ENCODE measurements at regions not wholly inside any gene's neighbourhood (a gene's known extent, or its start where the extent isn't known, plus 50 kb on each side); places are given as distances from the start of the nearest gene placed in this dataset.

GRCh38 chr15:38726187-38726586 is 161.6 kb upstream of the RASGRP1 start:
- no peaks in the 10 kb centered on the region for H3K36me3 ChIP-seq
- H3K27ac ChIP-seq = no peak overlapping the region
- DNase-seq (ENCODE audit: extremely low spot score in 2 of 2) = no peak
- H3K9me3 ChIP-seq = no peaks in the 10 kb centered on the region
- no peak overlapping the region for H3K4me3 ChIP-seq
- intact Hi-C loops (cut with DNase I) = no loop called here
- no peak for TF ChIP-seq POLR2A (IDR thresholded peaks at IDR 0.05)
- no peak for TF ChIP-seq CTCF (IDR thresholded peaks at IDR 0.05)
- TF ChIP-seq POLR2AphosphoS5 (IDR thresholded peaks at IDR 0.05; ENCODE audit: insufficient read depth in 1 of 2, low read depth in 1 of 2) = no peak
- no peaks in the 10 kb centered on the region for H3K4me1 ChIP-seq
- H3K27me3 ChIP-seq = no peaks in the 10 kb centered on the region

GRCh38 chr15:38733331-38733730 is 168.7 kb upstream of the RASGRP1 start:
- no peak for TF ChIP-seq POLR2AphosphoS5 (IDR thresholded peaks at IDR 0.05; ENCODE audit: insufficient read depth in 1 of 2, low read depth in 1 of 2)
- no peak for TF ChIP-seq POLR2A (IDR thresholded peaks at IDR 0.05)
- no peak for TF ChIP-seq CTCF (IDR thresholded peaks at IDR 0.05)
- Histone ChIP-seq H3K9me3 (no peaks in the 10 kb centered on the region), H3K27me3 (no peaks in the 10 kb centered on the region), H3K36me3 (no peaks in the 10 kb centered on the region), H3K4me3 (no peak overlapping the region), H3K4me1 (no peaks in the 10 kb centered on the region), H3K27ac (no peak overlapping the region)
- intact Hi-C loops (cut with DNase I) = no loop called here
- no peak for DNase-seq (ENCODE audit: extremely low spot score in 2 of 2)

GRCh38 chr15:38740206-38740605 is 175.6 kb upstream of the RASGRP1 start:
- no peak for DNase-seq (ENCODE audit: extremely low spot score in 2 of 2)
- TF ChIP-seq POLR2AphosphoS5 (IDR thresholded peaks at IDR 0.05; ENCODE audit: insufficient read depth in 1 of 2, low read depth in 1 of 2) (no peak), POLR2A (IDR thresholded peaks at IDR 0.05) (no peak), CTCF (IDR thresholded peaks at IDR 0.05) (no peak)
- no peaks in the 10 kb centered on the region for H3K9me3 ChIP-seq
- intact Hi-C loops (cut with DNase I) = no loop called here
- H3K4me1 ChIP-seq = no peaks in the 10 kb centered on the region
- H3K4me3 ChIP-seq = no peak overlapping the region
- no peak overlapping the region for H3K27ac ChIP-seq
- H3K36me3 ChIP-seq = no peaks in the 10 kb centered on the region
- no peaks in the 10 kb centered on the region for H3K27me3 ChIP-seq

- no peaks in the 10 kb centered on the region for H3K4me1 ChIP-seq
- no peak for DNase-seq (ENCODE audit: extremely low spot score in 2 of 2)
- H3K9me3 ChIP-seq = no peaks in the 10 kb centered on the region
- no peaks in the 10 kb centered on the region for H3K36me3 ChIP-seq
- TF ChIP-seq CTCF (IDR thresholded peaks at IDR 0.05) = no peak
- no peak for TF ChIP-seq POLR2AphosphoS5 (IDR thresholded peaks at IDR 0.05; ENCODE audit: insufficient read depth in 1 of 2, low read depth in 1 of 2)
- no peak for TF ChIP-seq POLR2A (IDR thresholded peaks at IDR 0.05)
- H3K27me3 ChIP-seq = no peaks in the 10 kb centered on the region
- intact Hi-C loops (cut with DNase I) = no loop called here
- H3K27ac ChIP-seq = no peak overlapping the region
- H3K4me3 ChIP-seq = no peak overlapping the region
Observed at GRCh38 chr15:38743147-38743546, 178.5 kb upstream of the RASGRP1 start.

GRCh38 chr15:38745126-38745525 is 180.5 kb upstream of the RASGRP1 start:
- intact Hi-C loops (cut with DNase I) = no loop called here

More at GRCh38 chr15:38745126-38745525, 180.5 kb upstream of the RASGRP1 start:
- Histone ChIP-seq H3K36me3 (no peaks in the 10 kb centered on the region), H3K4me1 (no peaks in the 10 kb centered on the region), H3K4me3 (no peak overlapping the region), H3K27ac (no peak overlapping the region), H3K9me3 (no peaks in the 10 kb centered on the region), H3K27me3 (no peaks in the 10 kb centered on the region)
- no peak for TF ChIP-seq CTCF (IDR thresholded peaks at IDR 0.05)
- TF ChIP-seq POLR2A (IDR thresholded peaks at IDR 0.05) = no peak
- no peak for TF ChIP-seq POLR2AphosphoS5 (IDR thresholded peaks at IDR 0.05; ENCODE audit: insufficient read depth in 1 of 2, low read depth in 1 of 2)
- DNase-seq (ENCODE audit: extremely low spot score in 2 of 2) = no peak

Measured in vagina (tissue), 2 donors.